CMK (cell line): ENCODE measurements at regions not wholly inside any gene's neighbourhood (a gene's known extent, or its start where the extent isn't known, plus 50 kb on each side); places are given as distances from the start of the nearest gene placed in this dataset.

Source experiments
- DNase-seq: peaks from one replicate; pipeline ENCODE4 v3.0.0-alpha.2; 2010; ENCODE audit warnings: low read depth

DNA sequence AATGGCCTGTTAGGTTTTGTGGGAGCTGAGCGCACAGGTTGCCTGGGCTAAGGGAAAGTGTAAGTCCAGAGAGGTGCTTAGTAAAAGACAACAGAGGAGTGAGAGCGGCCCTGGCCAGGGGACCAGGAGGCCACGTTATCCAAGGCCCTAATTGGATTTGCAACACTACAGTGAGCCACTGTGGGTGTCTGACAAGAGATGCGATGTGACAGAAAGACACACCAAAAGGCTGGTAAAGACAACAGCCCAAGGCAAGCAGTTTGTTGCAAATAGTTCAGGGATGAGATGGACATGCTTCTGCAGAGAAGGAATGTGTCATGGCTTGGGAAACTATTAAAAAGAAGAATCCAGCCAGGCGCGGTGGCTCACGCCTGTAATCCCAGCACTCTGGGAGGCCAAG lies 162.7 kb upstream of the KIT start:
- DNase-seq: no peak

DNA sequence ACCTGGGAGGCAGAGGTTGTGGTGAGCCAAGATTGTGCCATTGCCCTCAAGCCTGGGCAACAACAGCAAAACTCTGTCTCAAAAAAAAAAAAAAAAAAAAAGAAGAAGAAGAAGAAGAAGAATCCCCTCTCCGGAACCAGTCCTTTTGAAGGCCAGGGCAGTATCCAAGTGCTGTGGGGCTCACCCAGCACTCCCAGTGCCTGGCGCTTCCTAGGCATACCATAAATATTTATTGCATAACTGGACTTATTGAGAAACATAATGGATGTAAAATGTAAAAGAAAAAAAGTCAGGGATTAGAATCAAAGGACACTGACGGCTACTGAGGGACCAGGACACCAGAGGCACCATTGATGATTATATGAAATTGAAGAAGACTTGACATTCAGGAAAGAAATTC lies 162.1 kb upstream of the KIT start:
- no peak for DNase-seq

DNA sequence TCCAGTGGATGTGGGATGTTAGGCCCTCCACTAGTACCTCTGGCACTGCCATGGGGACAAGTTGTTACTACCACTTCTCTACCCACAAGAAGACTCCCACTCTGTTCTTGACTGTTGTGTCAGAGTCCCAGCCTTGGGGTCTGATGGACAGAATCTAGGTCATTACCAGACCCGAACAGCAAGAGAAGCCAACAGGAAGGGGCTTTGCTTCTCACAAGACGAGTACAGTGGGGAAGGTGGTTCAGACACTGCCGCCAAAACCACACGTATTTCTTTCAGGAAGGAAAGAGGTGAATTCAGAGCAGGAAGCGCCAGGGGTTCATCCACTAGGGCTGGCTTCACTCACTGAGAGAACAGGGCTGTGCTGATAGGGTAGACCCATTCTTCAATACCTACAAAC lies 161.3 kb upstream of the KIT start:
- no peak for DNase-seq

DNA sequence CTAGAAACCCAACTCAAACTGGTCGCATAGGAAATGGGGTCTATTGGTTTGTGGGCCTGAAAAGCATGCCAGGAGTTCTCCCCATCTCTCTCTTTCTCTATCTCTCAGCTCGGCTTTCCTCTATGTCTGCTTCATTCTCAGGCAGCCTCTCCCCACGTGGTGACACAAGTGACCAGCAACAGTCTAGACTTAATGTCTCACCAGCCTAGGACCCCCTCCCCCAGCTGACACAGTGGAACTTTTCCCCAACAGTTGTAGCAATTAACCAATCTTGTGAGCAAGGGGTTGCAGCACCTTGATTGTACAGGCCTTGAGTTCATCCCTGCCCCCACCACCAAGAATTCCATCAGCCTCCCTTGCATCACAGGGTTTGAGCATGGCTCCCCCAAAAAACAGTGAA lies 159.8 kb upstream of the KIT start:
- DNase-seq: no peak

DNA sequence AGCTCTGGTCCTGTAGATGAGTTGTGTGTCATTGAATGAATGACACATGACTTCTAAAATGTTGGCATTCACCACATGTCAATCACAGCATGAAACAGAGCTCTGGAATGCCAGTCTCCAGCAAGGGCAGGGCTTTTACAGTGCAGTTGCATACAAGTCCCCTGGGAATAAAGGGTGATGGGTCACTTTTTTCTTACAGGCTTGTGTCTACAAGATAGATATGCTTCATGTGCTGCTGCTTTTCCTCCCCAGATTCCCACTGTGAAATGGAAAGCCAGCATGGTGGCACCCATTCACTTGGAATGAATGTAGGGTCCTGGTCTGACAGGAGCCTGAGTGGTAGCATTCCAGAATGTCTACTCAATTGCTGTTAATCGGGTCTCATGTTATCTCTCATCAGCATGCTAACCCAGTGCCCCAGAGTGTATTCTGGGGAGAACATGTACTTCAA lies 159.1 kb upstream of the KIT start:
- no peak for DNase-seq

DNA sequence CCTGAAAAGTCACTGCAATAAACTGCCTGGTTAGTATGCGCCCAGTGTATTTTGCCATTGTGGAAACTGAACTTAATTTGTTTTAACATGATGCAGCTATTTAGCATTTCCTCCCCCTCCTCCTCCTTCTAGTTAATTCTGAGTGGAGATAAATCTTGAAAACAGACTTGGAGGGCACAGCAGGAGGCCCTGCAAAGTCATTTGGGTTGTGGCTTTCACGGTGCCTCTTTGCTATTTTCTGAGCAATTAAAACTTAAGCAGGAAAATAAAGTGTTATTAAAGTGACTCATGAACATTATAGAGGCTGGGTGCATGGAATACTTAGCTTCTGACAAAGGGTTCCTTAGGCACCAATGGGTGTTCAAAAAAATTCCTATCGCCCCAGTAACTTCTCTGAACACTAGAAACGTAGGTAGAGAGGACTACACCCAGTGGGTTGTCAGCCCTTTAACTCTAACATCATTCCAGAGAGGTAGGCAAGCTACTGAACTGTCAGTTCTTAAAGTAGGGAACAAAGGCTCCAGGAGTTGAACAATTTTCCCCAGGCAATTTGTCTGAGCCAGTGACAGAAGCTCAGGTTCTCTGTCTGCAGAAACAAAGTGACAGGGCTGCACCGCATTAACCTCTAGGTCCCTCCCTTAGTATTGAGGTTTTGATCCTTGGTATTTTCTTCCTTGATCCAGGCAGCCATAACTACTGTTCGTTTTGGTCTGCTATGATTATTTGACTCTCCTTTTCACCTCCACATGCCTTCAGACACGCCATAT lies 158.3 kb upstream of the KIT start:
- no peak for DNase-seq

DNA sequence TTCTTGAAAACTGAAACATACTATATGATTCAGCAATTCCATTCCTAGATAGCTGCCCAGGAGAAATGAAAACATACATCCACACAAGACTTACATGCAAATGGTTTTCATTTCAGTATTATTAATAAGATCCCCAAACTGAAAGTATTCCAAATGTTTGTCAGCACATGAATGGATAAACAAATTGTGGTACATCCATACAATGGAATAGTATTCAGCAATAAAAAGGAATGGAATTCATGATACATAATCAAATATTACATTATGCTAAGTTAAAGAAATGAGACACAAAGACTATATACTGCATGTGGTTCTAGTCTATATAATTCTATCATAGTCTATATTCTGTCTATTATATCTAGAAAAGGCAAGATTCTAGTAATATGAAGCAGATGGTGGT lies 152.4 kb upstream of the KIT start:
- DNase-seq: no peak

DNA sequence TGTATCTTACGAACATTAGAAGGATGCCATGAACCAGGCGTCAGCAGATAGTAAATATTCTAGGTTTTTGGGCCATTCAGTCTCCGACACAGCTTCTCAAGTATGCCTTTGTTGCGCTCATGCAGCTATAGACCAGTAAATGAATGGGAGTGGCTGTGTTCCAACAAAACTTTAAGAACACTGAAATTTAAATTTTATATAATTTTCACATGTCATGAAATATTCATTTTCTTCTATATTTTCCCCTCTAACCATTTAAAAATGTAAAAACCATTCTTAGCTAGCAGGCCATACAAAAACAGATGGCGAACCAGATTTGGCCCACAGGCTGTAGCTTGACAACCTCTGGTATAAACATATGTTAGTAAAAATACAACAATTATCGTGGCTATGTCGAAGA lies 151.8 kb upstream of the KIT start:
- no peak for DNase-seq

DNA sequence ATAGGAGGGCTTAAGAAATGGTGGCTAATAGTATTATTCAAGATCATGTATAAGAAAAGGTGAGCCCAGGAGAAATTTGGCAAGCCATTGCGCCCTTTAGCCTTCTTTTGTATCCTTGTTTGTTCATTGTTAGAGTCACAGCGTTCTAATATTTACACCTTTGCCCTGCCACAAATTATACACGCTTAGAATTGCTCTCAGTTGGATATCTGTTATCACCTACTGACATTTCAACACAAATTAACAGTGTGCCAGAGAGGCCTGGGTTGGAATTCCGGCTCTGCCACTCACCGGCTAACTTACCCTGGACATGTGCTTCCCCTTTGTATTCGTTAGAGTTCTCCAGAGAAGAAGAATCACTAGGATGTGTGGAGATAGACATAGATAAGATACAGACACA lies 148.7 kb upstream of the KIT start:
- no peak for DNase-seq

DNA sequence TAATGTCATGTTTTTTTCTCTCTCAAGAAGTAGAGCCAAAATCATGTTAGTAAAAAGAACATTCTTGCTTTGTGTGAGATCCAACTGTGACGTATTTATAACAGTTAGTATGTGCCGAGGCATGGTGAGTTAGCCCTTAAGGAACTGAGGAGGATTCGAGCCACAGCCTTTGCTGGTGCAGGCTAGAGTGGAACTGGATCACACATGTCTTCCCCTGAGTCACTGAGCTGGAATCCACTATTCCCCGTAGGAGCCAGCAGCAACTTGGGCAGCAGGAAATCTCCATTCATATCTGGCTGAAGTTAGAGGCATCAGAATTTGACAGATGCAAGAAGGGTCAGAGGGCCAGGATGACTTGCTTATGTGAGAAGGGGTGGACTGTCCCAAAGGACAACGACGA lies 144.6 kb upstream of the KIT start:
- DNase-seq: no peak

DNA sequence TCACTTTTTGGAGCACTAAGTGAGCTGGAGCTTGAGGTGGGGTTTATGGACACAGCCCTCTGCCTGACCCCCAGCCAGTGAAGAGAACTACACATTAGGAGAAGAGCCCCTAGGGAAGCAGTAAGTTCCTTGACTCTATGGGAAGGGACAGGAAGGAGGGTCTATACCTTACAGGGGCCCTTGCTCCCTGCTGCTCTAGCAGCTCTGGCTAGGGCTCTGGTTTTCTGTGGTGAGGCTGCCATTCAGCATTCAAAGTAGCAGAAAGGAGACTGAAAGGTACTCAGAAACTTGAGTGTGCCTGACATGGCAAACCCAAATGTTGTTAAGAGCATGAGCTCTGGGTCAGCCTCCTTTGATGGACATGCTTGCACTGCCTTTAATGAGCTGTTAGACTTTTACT lies 144.0 kb upstream of the KIT start:
- DNase-seq: no peak

DNA sequence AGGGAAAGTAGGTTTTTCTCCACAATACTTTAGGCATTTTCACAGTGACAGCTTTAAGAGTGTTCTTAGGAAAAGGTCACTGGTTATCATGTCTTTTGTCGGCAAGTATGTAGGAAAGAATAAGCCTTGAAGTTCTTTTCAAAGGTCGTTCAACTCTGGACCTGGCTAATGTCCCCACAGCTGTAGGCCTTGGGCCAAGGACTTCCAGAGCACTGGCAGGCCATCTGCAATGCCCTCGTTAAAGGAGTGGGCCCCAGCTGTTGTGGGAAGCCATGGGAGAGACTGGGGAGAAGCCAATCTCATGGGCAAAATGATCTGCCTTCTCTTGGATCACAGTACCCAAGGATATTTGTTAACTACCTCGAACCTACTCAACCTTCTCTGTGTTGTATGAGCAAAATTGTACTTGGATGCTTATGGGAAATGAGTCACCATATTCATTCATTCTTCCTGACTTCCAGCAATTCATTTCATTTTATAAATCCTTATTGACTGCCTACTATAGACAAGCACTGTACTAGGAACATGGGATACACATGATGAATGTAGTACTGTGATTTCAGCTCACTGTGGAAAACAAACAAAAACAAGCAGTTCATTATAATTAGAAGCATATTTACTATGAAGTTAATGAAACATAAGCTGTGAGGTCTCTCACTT lies 141.1 kb upstream of the KIT start:
- no peak for DNase-seq

DNA sequence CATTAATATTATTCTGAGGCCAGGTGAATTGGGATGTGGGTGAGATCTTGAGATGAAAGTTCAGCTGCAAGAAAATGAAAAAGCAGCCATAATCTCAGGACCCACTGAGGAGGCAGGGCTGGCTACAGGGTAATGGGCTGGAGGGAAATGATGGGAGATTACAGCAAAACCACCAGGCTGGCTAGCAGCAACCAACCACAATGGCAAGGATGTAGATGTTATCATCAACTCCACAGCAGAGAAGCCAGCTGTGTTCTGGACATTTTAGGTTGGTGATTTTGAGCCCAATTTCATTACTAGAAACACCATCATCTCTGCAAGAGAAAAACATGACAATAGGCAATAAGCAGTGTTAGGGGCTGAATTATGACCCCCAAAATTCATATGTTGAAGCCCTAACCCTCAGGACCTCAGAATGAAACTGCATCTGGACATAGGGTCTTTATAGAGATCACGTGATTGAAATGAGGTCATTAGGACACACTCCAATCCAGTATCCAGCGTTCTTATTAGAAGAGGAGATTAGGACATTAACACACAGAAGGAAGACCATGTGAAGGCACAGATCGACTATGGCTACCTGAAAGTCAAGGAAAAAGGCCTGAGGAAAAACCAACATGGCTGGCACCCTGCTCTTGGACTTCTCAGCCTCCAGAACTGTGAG lies 139.8 kb upstream of the KIT start:
- no peak for DNase-seq

DNA sequence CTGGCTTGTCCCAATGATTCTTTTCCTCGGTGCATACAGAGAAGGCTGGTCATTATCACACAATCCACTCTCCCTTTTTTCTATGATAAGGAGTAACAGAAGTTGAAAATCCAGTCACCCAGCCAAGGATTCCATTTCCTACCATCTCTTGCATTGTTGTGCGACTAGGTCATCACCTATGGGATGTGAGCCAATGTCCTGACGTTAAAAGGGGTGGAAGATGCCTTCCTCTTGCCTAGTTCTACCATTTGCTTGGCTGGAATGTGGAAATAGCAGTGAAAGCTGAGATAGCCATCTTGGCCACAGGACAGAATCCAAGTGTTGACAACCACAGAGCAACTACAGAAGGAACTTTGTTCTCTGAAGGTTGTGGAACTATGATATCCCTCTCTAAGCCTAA lies 132.2 kb upstream of the KIT start:
- no peak for DNase-seq

DNA sequence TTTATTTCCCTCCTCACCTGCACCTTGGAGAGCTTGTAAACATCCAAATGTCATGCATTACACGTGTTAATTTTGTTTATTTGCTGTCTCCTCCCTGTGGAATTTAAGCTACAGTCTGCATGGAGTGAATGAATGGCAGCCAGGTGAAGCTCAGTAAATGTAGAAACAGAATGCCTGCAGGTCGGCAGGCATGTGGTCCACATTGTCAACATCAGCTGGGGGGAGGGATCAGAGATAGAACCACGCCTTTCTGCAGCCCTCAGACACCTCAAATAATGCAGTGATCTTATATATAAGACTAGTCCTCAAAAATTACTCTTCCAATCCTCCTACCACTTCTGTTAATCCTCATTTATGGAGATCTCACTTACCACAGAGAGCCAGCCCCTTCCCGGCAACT lies 131.2 kb upstream of the KIT start:
- no peak for DNase-seq

DNA sequence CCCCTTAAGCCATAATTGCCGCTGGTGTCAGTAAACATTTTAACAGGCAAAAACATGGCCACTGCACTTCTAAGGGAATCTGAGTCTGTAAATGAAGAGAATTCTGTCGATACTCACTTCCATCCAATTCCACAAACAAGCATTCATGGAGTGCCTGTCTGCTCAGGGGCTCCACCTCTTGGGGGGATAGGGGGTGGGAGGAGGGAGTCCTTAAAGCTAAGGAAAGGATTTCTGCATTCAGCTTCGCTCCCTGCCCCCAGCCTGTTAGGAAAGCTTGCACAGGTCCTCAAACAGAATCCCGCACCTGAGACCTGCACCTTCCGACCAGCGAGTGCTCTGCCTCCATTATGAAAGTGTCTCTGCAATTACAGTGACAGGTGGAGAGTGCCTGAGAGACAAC lies 130.2 kb upstream of the KIT start:
- DNase-seq: no peak

DNA sequence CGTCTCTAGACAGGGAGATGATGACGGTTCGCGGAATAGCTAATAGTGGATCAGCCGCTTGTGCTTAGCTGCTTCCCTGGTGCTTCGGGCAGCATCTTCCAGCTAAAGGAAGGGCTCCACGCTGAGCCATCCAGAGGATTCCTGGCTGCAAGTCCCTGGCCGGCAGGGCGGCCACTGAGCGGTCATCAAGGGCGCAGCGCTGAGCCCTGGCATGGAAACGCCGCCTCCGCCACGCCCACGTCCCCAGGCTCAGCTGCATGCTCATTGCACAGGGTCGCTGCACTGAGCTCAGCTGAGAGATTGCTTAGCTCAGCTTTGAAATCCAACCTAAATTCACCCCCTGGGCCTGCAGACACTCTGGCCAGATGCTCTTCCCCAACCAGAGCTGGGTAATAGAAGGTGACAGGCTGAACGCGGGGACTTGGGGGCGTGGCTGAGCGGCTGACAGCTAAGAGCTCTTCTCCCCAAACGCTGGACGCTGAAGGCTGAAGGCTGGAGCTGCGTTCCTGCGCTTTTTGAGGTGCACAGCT lies 118.2 kb upstream of the KIT start:
- DNase-seq: peak; percentile 24

DNA sequence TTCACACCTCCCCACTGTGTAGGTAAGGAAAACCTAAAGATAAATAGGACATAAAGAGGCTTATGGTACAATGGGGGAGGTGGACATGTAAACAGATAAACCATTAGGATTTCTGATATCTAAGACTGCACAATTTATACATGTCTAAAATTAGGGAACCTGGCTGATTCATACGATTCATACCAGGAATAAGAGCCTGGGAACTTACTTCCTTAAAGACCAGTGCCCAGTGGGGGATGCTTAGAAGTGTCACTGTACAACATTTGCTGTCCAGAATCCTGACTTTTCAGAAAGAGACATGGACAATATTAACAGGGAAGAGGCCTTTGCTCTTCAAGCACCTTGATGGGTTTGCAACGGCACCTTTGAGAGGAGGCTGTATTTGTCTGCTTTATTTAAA lies 116.8 kb upstream of the KIT start:
- no peak for DNase-seq

DNA sequence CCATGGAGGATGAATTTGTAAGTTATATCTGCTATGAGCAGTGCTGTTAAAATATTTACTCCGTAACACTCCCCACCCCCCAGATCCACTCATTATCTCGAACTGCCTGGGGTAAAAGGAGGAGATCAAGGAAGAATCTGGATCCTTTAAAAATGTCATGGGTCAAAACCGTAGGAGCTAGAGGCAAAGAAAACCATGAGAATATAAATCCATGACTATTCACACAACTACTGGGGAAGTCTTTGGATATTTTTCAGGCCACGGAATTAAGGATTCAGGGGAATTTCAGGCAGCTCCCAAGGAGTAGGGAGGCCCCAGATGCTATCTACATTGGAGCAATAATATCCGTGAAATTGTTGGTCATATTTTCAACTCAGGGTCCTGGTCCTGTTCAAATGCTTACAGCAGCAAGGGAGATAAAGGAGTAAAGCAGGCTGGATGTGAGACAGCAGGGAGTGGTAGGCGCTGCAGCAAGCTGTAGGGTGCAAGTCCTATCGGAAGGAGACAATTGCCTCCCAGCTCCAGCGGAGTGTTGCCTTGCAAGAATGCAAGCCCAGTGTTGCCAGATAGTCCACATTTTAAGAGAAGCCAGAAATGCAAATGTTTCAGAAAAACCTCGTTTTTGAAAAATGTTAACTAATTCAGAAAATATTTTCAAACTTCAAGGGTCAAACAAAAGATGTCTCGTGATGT lies 116.2 kb upstream of the KIT start:
- no peak for DNase-seq

DNA sequence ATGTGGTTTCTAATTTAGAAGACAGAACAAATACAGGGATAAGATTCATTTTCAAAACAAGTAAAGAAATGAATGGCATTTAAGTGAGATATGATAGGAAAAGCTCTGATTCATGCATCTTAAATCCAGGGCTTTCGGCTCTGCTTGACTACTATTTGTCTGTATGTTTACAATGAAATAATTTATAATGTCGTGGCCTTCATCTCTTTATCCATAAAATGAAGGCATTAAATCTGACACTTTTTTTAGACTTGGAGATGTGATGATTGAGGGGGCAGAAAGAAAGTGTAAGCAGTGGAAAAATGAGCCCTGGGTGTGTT lies 115.7 kb upstream of the KIT start:
- DNase-seq: no peak

DNA sequence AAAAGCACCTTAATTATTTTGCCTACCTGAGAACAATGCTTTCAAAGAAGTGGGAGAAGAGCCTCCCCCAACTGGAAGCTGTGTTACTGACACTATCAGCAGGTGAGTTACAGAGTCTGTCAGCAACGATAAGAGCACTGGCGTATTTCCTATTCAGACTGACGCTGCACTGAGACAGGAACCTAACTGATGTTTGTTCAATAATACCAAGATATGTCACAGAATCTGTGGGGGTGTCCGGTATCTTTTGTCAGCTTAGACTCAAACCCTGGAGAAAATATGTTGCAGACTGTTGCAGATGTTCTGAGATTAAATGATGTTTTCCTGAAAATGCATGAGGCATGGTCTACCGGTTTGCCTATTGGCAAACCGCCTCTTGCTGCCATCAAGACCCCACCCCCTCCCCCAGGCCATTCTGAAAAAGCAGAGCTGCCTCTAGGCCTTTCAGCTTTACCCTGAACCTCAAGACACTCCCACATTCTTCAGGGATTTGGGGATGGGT lies 115.2 kb upstream of the KIT start:
- DNase-seq: peak; percentile 95

DNA sequence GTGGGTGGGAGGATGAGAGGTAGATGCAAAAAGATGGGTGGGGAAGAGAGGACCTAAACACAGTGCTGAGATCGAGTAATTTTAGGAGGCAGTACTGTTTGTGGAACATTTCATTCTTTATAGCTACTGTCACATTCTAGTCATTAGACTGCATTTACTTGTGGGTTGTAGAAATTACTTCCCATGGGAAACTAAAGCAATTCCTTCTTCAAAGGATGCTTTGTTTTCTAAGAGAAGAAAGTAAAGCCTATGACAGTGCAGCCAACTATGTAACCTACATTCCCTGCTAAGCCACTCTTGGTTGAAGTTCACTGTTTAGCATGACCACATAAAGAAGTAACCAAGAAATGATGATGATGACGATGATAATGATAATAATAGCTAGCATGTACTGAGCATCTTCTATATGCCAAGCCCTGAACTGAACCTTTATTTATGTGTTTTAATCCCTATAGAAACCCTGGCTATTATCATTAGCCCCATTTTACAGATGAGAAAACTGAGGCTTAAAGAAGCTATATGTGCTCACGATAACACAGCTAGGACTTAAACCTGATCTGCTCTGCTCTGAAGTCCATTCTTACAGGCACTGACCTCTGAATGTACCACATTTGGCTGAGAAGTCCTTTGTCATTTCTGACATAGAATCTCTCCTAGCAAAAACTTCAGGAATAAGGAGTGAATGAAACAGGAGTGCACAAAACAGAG lies 114.5 kb upstream of the KIT start:
- no peak for DNase-seq
